ENCODE measurements at regions not wholly inside any gene's neighbourhood (a gene's known extent, or its start where the extent isn't known, plus 50 kb on each side); places are given as distances from the start of the nearest gene placed in this dataset.
"Not testable (repeated sequence)": the region's sequence is repeated elsewhere in the genome, so short reads cannot be mapped to it uniquely, and the experiment has no call there.

DNA sequence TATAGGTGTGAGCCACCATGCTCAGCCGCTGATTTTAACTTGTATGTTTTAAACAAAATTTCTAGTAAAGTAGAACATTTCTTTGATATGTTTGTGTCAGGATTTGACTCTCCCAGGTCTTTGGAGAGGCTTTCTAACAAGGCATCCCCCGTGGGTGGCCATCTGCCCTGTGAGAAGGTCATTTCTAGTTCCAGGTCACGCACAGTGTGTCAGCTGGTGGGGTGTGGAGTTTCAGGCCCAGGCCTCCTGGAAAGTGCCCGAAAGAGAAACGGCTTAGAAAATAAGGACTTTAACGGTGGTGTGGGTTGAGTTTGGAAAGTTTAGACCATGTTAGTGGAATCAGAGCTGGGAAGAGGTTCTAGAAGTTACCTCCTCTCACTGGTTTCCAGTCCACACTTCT lies 61.0 kb downstream of the SPDYE17 start:
- H3K79me1 ChIP-seq (ENCODE audit: low read depth in 1 of 2, low read length in 2 of 2); H4K91ac ChIP-seq (ENCODE audit: insufficient read depth, low read depth, low read length); H2BK5ac ChIP-seq (ENCODE audit: low read depth, low read length, poor library complexity, severe bottlenecking); POLR2A ChIA-PET (ENCODE audit: unreplicated experiment); H2AK5ac ChIP-seq (ENCODE audit: low read depth, low read length); H4K20me1 ChIP-seq (ENCODE audit: insufficient read depth, low read length); H3K14ac ChIP-seq (replicated peaks; ENCODE audit: low read depth, low read length); H3K36me3 ChIP-seq (ENCODE audit: control insufficient read depth, insufficient read depth, low read length); H2BK15ac ChIP-seq (ENCODE audit: low read depth, low read length); H3K27me3 ChIP-seq (ENCODE audit: control insufficient read depth, insufficient read depth, low read length); CTCF ChIA-PET; H3K4me1 ChIP-seq (ENCODE audit: control insufficient read depth, insufficient read depth, low read length); in situ Hi-C loops (cut with MboI; ENCODE audit: low sequenced_read_pairs); H3K27ac ChIP-seq (ENCODE audit: insufficient read depth, low read length); DNase-seq; H3K4me3 ChIP-seq (ENCODE audit: insufficient read depth, low read depth, low read length); H3K9me1 ChIP-seq (ENCODE audit: insufficient read depth, low read length); H3K9ac ChIP-seq (ENCODE audit: low read depth, low read length); H4K5ac ChIP-seq (ENCODE audit: low read depth, low read length); dilution Hi-C loops (cut with HindIII; ENCODE audit: low sequenced_read_pairs, unreplicated experiment); H3K4me2 ChIP-seq (ENCODE audit: low read depth, low read length); H3K18ac ChIP-seq (ENCODE audit: low read depth, low read length); H3K4ac ChIP-seq (ENCODE audit: low read depth, low read length); BruUV-seq (replicated peaks); H3K56ac ChIP-seq (ENCODE audit: extremely low read depth, insufficient read depth, low read length); ATAC-seq (ENCODE audit: low read depth); intact Hi-C loops (cut with micrococcal nuclease); H2AFZ ChIP-seq (replicated peaks; ENCODE audit: low read length, poor library complexity); H2AK9ac ChIP-seq (replicated peaks; ENCODE audit: low read depth, low read length, poor library complexity); H3K9me3 ChIP-seq (ENCODE audit: control insufficient read depth, insufficient read depth, low read length); H4K8ac ChIP-seq (ENCODE audit: low read depth in 2 of 2, low read length in 2 of 2); H2BK20ac ChIP-seq (ENCODE audit: low read depth, low read length); H2BK120ac ChIP-seq (ENCODE audit: low read depth, low read length); H3K23ac ChIP-seq (ENCODE audit: low read depth, low read length): not testable (repeated sequence)
- WGBS, 2 experiments (ENCODE audit: extremely low coverage in 2 of 2, insufficient read length in 1 of 2), result no CpG with 5 or more reads among the region's 6 CpGs

DNA sequence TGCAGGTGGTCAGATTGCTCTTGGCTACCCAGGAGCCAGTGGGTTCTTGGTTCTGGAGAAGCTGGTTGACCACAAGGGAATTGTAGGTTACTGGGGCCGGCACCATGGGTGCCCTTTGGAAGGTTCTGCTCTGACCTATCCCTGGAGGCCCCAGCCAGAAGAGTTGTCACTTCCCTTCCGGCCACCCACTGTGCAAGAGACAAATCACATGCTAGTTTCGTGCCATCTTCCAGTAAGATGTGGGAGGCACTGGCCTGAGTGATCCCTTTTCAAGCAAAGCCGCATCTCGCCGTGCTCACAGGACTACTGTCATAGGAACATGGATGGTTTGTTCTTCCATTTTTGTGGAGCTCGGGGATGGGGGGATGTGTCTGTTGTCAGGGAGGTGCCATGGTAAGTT lies 62.3 kb downstream of the SPDYE17 start:
- H3K27me3 ChIP-seq (ENCODE audit: control insufficient read depth, insufficient read depth, low read length); in situ Hi-C loops (cut with MboI; ENCODE audit: low sequenced_read_pairs); ATAC-seq (ENCODE audit: low read depth); H3K4me3 ChIP-seq (ENCODE audit: insufficient read depth, low read depth, low read length); H3K79me1 ChIP-seq (ENCODE audit: low read depth in 1 of 2, low read length in 2 of 2); H2AK9ac ChIP-seq (replicated peaks; ENCODE audit: low read depth, low read length, poor library complexity); H3K36me3 ChIP-seq (ENCODE audit: control insufficient read depth, insufficient read depth, low read length); H3K9me3 ChIP-seq (ENCODE audit: control insufficient read depth, insufficient read depth, low read length); H3K56ac ChIP-seq (ENCODE audit: extremely low read depth, insufficient read depth, low read length); H4K8ac ChIP-seq (ENCODE audit: low read depth in 2 of 2, low read length in 2 of 2); H4K91ac ChIP-seq (ENCODE audit: insufficient read depth, low read depth, low read length); H4K5ac ChIP-seq (ENCODE audit: low read depth, low read length); H2AFZ ChIP-seq (replicated peaks; ENCODE audit: low read length, poor library complexity); POLR2A ChIA-PET (ENCODE audit: unreplicated experiment); BruUV-seq (replicated peaks); CTCF ChIA-PET; H3K9me1 ChIP-seq (ENCODE audit: insufficient read depth, low read length); H3K4me1 ChIP-seq (ENCODE audit: control insufficient read depth, insufficient read depth, low read length); H2AK5ac ChIP-seq (ENCODE audit: low read depth, low read length); H3K14ac ChIP-seq (replicated peaks; ENCODE audit: low read depth, low read length); H3K23ac ChIP-seq (ENCODE audit: low read depth, low read length); H3K27ac ChIP-seq (ENCODE audit: insufficient read depth, low read length); intact Hi-C loops (cut with micrococcal nuclease); DNase-seq; H3K4me2 ChIP-seq (ENCODE audit: low read depth, low read length); H3K4ac ChIP-seq (ENCODE audit: low read depth, low read length); H3K9ac ChIP-seq (ENCODE audit: low read depth, low read length); dilution Hi-C loops (cut with HindIII; ENCODE audit: low sequenced_read_pairs, unreplicated experiment); H3K18ac ChIP-seq (ENCODE audit: low read depth, low read length); H4K20me1 ChIP-seq (ENCODE audit: insufficient read depth, low read length); H2BK120ac ChIP-seq (ENCODE audit: low read depth, low read length); H2BK15ac ChIP-seq (ENCODE audit: low read depth, low read length); H2BK5ac ChIP-seq (ENCODE audit: low read depth, low read length, poor library complexity, severe bottlenecking); H2BK20ac ChIP-seq (ENCODE audit: low read depth, low read length): not testable (repeated sequence)
- WGBS, 2 experiments (ENCODE audit: extremely low coverage in 2 of 2, insufficient read length in 1 of 2), result no CpG with 5 or more reads among the region's 7 CpGs

Data from IMR-90 (cell line).